GM23338 (cell line): ENCODE measurements at regions not wholly inside any gene's neighbourhood (a gene's known extent, or its start where the extent isn't known, plus 50 kb on each side); places are given as distances from the start of the nearest gene placed in this dataset.

Experiments used
- ATAC-seq: fragments of 200-7000 bp; cut with Tn5 transposase; 3 replicates; pipeline ENCODE4 v1.9.1; 2020
- DNase-seq: peaks from one replicate; pipeline ENCODE4 v3.0.0-alpha.2; 2015; ENCODE audit warnings: low spot score
- H2AFZ ChIP-seq: fragments of 200-600 bp; sonication (generic); 2 replicates; pipeline ENCODE4 v1.8.0; 2016; ENCODE audit warnings: antibody characterized with exemption, mild to moderate bottlenecking, moderate library complexity
- H3F3A ChIP-seq: fragments of 200-600 bp; sonication (generic); replicated peaks from 2 replicates; pipeline ENCODE4 v1.8.0; 2017; ENCODE audit warnings: antibody characterized with exemption, mixed run types, low read depth
- H3K27ac ChIP-seq: fragments of 200-600 bp; sonication (generic); 2 replicates; pipeline ENCODE4 v1.6.1; 2016; ENCODE audit warnings: low read depth
- H3K27me3 ChIP-seq: fragments of 200-600 bp; sonication (generic); 2 replicates; pipeline ENCODE4 v1.8.0; 2016; ENCODE audit warnings: mild to moderate bottlenecking, mixed run types, moderate library complexity; ENCODE audit not compliant: insufficient read depth
- H3K36me3 ChIP-seq: fragments of 200-600 bp; sonication (generic); 2 replicates; pipeline ENCODE4 v1.8.0; 2016; ENCODE audit warnings: mild to moderate bottlenecking; ENCODE audit not compliant: insufficient read depth
- H3K4me1 ChIP-seq: fragments of 200-600 bp; sonication (generic); 2 replicates; pipeline ENCODE4 v1.8.0; 2016; ENCODE audit warnings: mild to moderate bottlenecking, moderate library complexity; ENCODE audit not compliant: insufficient read depth
- H3K4me2 ChIP-seq: fragments of 200-600 bp; sonication (generic); 2 replicates; pipeline ENCODE4 v1.7.1; 2017; ENCODE audit warnings: mixed run types
- H3K4me3 ChIP-seq: fragments of 200-600 bp; sonication (generic); 2 replicates; pipeline ENCODE4 v1.6.1; 2016; ENCODE audit warnings: mixed run types
- H3K79me2 ChIP-seq: fragments of 200-600 bp; sonication (generic); replicated peaks from 2 replicates; pipeline ENCODE4 v1.8.0; 2017; ENCODE audit warnings: mild to moderate bottlenecking; ENCODE audit not compliant: insufficient read depth
- H3K9me2 ChIP-seq: fragments of 200-600 bp; sonication (generic); 2 replicates; pipeline ENCODE4 v1.8.0; 2017; ENCODE audit not compliant: insufficient read depth
- H4K20me1 ChIP-seq: fragments of 200-600 bp; sonication (generic); replicated peaks from 2 replicates; pipeline ENCODE4 v1.8.0; 2017; ENCODE audit warnings: mild to moderate bottlenecking; ENCODE audit not compliant: insufficient read depth
- H3K27ac Mint-ChIP-seq: 2 replicates; pipeline ENCODE4 v1.8.0; 2020; ENCODE audit warnings: inconsistent platforms, mild to moderate bottlenecking, moderate library complexity, mixed read lengths
- H3K27me3 Mint-ChIP-seq: 3 replicates; pipeline ENCODE4 v1.8.0; 2022; ENCODE audit warnings: low read depth, mild to moderate bottlenecking, moderate library complexity, mixed read lengths, inconsistent platforms; ENCODE audit not compliant: insufficient read depth, poor library complexity
- H3K36me3 Mint-ChIP-seq: 3 replicates; pipeline ENCODE4 v1.8.0; 2021; ENCODE audit warnings: low read depth, mild to moderate bottlenecking, inconsistent platforms, moderate library complexity, mixed read lengths
- H3K4me1 Mint-ChIP-seq: 3 replicates; pipeline ENCODE4 v1.8.0; 2020; ENCODE audit warnings: mild to moderate bottlenecking, inconsistent platforms, mixed read lengths
- H3K4me3 Mint-ChIP-seq: 3 replicates; pipeline ENCODE4 v1.8.0; 2021; ENCODE audit warnings: moderate library complexity, mild to moderate bottlenecking, inconsistent platforms, mixed read lengths
- H3K9me3 Mint-ChIP-seq: 3 replicates; pipeline ENCODE4 v1.8.0; 2020; ENCODE audit warnings: moderate library complexity, mild to moderate bottlenecking, inconsistent platforms, mixed read lengths
- CREB1 ChIP-seq: fragments of 250-450 bp; sonication (Bioruptor Pico); IDR thresholded peaks from 2 replicates; pipeline ENCODE4 v1.5.0; 2020; ENCODE audit warnings: low read depth, mild to moderate bottlenecking, moderate library complexity
- EZH2 ChIP-seq: fragments of 200-600 bp; sonication (generic); IDR thresholded peaks from one replicate; pipeline ENCODE4 v1.8.0; 2017; ENCODE audit warnings: antibody characterized with exemption, mild to moderate bottlenecking, low read depth; ENCODE audit not compliant: unreplicated experiment
- EZH2phosphoT487 ChIP-seq: fragments of 200-600 bp; sonication (generic); IDR thresholded peaks from one replicate; pipeline ENCODE4 v1.8.1; 2018; ENCODE audit warnings: antibody characterized with exemption; ENCODE audit not compliant: unreplicated experiment
- JUNB ChIP-seq: IDR thresholded peaks from one replicate; pipeline ENCODE4 v1.6.1; 2016; ENCODE audit warnings: antibody characterized with exemption; ENCODE audit not compliant: unreplicated experiment
- NANOG ChIP-seq: IDR thresholded peaks from 2 replicates; pipeline ENCODE4 v1.6.1; 2016; ENCODE audit warnings: antibody characterized with exemption, borderline replicate concordance
- ZNF114 ChIP-seq: fragments of 250-450 bp; sonication (Bioruptor Pico); IDR thresholded peaks from 2 replicates; pipeline ENCODE4 v1.5.0; 2020; ENCODE audit warnings: mild to moderate bottlenecking, moderate library complexity
- TF ChIP-seq, protein P1 (sequence below): fragments of 250-450 bp; sonication (Bioruptor Pico); IDR thresholded peaks from 2 replicates; pipeline ENCODE4 v1.5.0; 2020; ENCODE audit warnings: mild to moderate bottlenecking, moderate library complexity

DNA sequence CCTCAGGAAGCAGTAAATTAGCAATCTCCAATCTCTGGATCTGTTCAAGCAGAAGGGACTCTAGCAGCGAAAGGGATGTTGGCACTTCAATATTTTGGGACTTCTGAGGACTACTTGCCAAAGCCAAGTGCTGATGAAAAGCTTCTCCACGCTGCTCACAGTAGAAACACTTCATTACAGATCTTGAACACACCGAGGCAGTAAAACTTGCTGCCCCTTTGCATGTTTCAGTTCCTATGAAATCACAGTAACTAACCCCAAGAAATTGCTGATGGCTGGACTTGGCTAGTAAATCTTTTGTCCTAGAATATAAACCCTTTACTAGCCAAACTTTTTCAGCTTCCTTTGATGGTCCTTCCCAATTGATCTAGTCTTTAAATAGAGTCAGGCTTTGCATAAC, 750.5 kb upstream of the GRM7 start:
- H3K27ac ChIP-seq = no peak overlapping the region
- H2AFZ ChIP-seq = no peak overlapping the region
- H3K79me2 ChIP-seq = no peaks in the 10 kb centered on the region
- no peak for DNase-seq
- H3K4me1 ChIP-seq = no peaks in the 10 kb centered on the region
- Mint-ChIP-seq H3K4me3 (no peak overlapping the region), H3K4me1 (no peaks in the 10 kb centered on the region; the same call in 2 of the 3 replicates), H3K27ac (no peak overlapping the region), H3K9me3 (peaks cover 78% of the 10 kb centered on the region), H3K27me3 (peaks cover 2% of the 10 kb centered on the region), H3K36me3 (no peaks in the 10 kb centered on the region)
- no peaks in the 10 kb centered on the region for H3K9me2 ChIP-seq
- no peak overlapping the region for H3K4me2 ChIP-seq
- H3K27me3 ChIP-seq = no peaks in the 10 kb centered on the region
- H3F3A ChIP-seq = no peaks in the 10 kb centered on the region
- no peak for ATAC-seq
- H4K20me1 ChIP-seq = no peaks in the 10 kb centered on the region
- no peak for TF ChIP-seq JUNB
- TF ChIP-seq ZNF114 (CRISPR knock-in tag) = no peak
- TF ChIP-seq, protein P1, sequence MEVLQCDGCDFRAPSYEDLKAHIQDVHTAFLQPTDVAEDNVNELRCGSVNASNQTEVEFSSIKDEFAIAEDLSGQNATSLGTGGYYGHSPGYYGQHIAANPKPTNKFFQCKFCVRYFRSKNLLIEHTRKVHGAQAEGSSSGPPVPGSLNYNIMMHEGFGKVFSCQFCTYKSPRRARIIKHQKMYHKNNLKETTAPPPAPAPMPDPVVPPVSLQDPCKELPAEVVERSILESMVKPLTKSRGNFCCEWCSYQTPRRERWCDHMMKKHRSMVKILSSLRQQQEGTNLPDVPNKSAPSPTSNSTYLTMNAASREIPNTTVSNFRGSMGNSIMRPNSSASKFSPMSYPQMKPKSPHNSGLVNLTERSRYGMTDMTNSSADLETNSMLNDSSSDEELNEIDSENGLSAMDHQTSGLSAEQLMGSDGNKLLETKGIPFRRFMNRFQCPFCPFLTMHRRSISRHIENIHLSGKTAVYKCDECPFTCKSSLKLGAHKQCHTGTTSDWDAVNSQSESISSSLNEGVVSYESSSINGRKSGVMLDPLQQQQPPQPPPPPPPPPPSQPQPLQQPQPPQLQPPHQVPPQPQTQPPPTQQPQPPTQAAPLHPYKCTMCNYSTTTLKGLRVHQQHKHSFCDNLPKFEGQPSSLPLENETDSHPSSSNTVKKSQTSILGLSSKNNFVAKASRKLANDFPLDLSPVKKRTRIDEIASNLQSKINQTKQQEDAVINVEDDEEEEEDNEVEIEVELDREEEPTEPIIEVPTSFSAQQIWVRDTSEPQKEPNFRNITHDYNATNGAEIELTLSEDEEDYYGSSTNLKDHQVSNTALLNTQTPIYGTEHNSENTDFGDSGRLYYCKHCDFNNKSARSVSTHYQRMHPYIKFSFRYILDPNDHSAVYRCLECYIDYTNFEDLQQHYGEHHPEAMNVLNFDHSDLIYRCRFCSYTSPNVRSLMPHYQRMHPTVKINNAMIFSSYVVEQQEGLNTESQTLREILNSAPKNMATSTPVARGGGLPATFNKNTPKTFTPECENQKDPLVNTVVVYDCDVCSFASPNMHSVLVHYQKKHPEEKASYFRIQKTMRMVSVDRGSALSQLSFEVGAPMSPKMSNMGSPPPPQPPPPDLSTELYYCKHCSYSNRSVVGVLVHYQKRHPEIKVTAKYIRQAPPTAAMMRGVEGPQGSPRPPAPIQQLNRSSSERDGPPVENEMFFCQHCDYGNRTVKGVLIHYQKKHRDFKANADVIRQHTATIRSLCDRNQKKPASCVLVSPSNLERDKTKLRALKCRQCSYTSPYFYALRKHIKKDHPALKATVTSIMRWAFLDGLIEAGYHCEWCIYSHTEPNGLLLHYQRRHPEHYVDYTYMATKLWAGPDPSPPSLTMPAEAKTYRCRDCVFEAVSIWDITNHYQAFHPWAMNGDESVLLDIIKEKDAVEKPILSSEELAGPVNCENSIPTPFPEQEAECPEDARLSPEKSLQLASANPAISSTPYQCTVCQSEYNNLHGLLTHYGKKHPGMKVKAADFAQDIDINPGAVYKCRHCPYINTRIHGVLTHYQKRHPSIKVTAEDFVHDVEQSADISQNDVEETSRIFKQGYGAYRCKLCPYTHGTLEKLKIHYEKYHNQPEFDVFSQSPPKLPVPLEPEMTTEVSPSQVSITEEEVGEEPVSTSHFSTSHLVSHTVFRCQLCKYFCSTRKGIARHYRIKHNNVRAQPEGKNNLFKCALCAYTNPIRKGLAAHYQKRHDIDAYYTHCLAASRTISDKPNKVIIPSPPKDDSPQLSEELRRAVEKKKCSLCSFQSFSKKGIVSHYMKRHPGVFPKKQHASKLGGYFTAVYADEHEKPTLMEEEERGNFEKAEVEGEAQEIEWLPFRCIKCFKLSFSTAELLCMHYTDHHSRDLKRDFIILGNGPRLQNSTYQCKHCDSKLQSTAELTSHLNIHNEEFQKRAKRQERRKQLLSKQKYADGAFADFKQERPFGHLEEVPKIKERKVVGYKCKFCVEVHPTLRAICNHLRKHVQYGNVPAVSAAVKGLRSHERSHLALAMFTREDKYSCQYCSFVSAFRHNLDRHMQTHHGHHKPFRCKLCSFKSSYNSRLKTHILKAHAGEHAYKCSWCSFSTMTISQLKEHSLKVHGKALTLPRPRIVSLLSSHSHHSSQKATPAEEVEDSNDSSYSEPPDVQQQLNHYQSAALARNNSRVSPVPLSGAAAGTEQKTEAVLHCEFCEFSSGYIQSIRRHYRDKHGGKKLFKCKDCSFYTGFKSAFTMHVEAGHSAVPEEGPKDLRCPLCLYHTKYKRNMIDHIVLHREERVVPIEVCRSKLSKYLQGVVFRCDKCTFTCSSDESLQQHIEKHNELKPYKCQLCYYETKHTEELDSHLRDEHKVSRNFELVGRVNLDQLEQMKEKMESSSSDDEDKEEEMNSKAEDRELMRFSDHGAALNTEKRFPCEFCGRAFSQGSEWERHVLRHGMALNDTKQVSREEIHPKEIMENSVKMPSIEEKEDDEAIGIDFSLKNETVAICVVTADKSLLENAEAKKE (CRISPR knock-in tag) = no peak
- no peak for TF ChIP-seq CREB1
- no peak overlapping the region for H3K4me3 ChIP-seq
- H3K36me3 ChIP-seq = peaks cover 17% of the 10 kb centered on the region; the same call in 1 of the 2 replicates

DNA sequence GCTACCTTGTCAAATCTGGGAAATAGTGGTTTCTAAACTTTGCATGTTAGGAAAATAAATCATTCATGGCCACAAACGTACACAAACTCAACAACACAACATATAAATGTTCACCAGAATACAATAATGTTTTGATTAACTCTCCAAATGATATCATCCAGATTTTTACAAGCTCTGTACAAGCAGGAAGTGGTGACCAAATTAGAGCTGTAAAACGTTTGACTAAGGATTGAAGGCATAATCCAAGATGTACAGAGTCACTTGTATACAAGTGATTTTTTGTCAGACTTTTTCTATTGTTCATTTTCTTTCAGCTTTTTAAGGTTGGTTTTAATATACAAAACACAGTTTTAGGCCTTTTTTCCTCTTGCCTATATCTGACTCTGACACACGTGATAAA, 748.4 kb upstream of the GRM7 start:
- no peak for ATAC-seq
- Histone ChIP-seq H3K27ac (no peak overlapping the region), H3K27me3 (no peaks in the 10 kb centered on the region), H2AFZ (no peak overlapping the region), H4K20me1 (no peaks in the 10 kb centered on the region), H3K4me2 (no peak overlapping the region), H3K4me3 (no peak overlapping the region), H3K36me3 (peaks cover 17% of the 10 kb centered on the region; the same call in 1 of the 2 replicates), H3K4me1 (no peaks in the 10 kb centered on the region), H3K9me2 (no peaks in the 10 kb centered on the region), H3K79me2 (no peaks in the 10 kb centered on the region), H3F3A (no peaks in the 10 kb centered on the region)
- DNase-seq = no peak
- Mint-ChIP-seq H3K36me3 (no peaks in the 10 kb centered on the region), H3K4me1 (no peaks in the 10 kb centered on the region; the same call in 2 of the 3 replicates), H3K27ac (no peak overlapping the region), H3K4me3 (no peak overlapping the region), H3K27me3 (peaks cover 2% of the 10 kb centered on the region), H3K9me3 (peaks cover 79% of the 10 kb centered on the region)
- no peak for TF ChIP-seq EZH2
- no peak for TF ChIP-seq EZH2phosphoT487
- no peak for TF ChIP-seq NANOG
- no peak for TF ChIP-seq CREB1
- TF ChIP-seq, protein P1 (CRISPR knock-in tag) = no peak
- TF ChIP-seq JUNB = no peak
